IPS-18c (cell line): ENCODE measurements at regions not wholly inside any gene's neighbourhood (a gene's known extent, or its start where the extent isn't known, plus 50 kb on each side); places are given as distances from the start of the nearest gene placed in this dataset.
A peak's percentile ranks its signal among the peaks of the same experiment; 100 is the strongest.

ENCODE experiments used
- H3K4me3 ChIP-seq: 2 replicates; pipeline ENCODE4 v1.7.0; 2013; ENCODE audit warnings: low read depth, mild to moderate bottlenecking, low read length, moderate library complexity; ENCODE audit not compliant: insufficient read depth
- H3K9me3 ChIP-seq: one replicate; pipeline ENCODE4 v1.6.1; 2013; ENCODE audit warnings: mild to moderate bottlenecking, low read length, moderate library complexity; ENCODE audit not compliant: control insufficient read depth, insufficient read depth

GRCh38 chr5:143870362-143870761 lies 58.4 kb downstream of the HMHB1 start:
- H3K4me3 ChIP-seq = no peak overlapping the region
- no peaks in the 10 kb centered on the region for H3K9me3 ChIP-seq

DNA sequence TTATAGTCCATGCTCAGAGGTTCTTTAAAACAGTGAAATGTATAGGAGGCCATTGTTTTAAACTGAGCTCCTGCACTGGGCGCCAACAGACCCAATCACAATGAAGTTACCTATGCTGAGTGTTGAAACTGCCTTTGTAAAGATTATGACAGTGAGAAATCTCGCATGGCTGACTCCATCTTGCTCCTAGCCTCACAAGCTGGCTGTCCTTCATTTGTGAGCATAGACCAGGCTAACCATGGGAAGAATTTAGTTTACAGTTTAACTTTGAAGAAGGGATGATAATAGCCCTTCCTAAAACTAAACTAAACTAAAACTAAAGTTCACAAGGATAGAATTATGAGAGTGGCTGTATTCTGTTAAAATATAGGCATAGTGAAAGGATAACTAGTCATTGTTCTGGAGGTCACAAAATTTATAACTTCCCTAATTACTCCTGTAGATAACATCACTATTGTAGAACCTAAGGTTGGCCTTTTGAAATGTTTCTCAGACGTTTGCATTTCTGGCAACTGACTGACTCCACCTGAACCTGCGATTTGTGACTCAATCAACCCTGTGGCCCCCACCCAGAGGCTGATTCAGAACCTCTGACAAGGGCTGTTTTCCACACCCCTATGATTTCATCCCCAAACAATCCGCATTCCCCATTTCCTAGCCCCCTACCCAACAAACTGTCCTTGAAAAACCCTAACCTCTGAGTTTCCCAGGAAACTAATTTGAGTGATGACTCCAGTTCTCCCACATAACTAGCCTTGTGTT lies 59.1 kb downstream of the HMHB1 start:
- Histone ChIP-seq H3K4me3 (peak overlapping the region; percentile 10; the same call in 1 of the 2 replicates), H3K9me3 (no peaks in the 10 kb centered on the region)

- Histone ChIP-seq H3K4me3 (peak overlapping the region; percentile 10; the same call in 1 of the 2 replicates), H3K9me3 (no peaks in the 10 kb centered on the region)
Measured at GRCh38 chr5:143871672-143872071, 59.7 kb downstream of the HMHB1 start.

- Histone ChIP-seq H3K9me3 (no peaks in the 10 kb centered on the region), H3K4me3 (no peak overlapping the region)
Measured at GRCh38 chr5:143874312-143874711, 62.4 kb downstream of the HMHB1 start.

GRCh38 chr5:143877196-143877595 lies 65.2 kb downstream of the HMHB1 start:
- Histone ChIP-seq H3K4me3 (no peak overlapping the region), H3K9me3 (peaks cover 2% of the 10 kb centered on the region)

GRCh38 chr5:143878430-143878829 lies 66.5 kb downstream of the HMHB1 start:
- peaks cover 2% of the 10 kb centered on the region for H3K9me3 ChIP-seq
- H3K4me3 ChIP-seq = no peak overlapping the region

GRCh38 chr5:143879646-143880045 lies 67.7 kb downstream of the HMHB1 start:
- H3K4me3 ChIP-seq = no peak overlapping the region
- H3K9me3 ChIP-seq = peaks cover 2% of the 10 kb centered on the region

- peaks cover 2% of the 10 kb centered on the region for H3K9me3 ChIP-seq
- no peak overlapping the region for H3K4me3 ChIP-seq
Measured at GRCh38 chr5:143880178-143880577, 68.2 kb downstream of the HMHB1 start.

GRCh38 chr5:143882520-143882919 lies 70.6 kb downstream of the HMHB1 start:
- Histone ChIP-seq H3K4me3 (no peak overlapping the region), H3K9me3 (peaks cover 2% of the 10 kb centered on the region)

DNA sequence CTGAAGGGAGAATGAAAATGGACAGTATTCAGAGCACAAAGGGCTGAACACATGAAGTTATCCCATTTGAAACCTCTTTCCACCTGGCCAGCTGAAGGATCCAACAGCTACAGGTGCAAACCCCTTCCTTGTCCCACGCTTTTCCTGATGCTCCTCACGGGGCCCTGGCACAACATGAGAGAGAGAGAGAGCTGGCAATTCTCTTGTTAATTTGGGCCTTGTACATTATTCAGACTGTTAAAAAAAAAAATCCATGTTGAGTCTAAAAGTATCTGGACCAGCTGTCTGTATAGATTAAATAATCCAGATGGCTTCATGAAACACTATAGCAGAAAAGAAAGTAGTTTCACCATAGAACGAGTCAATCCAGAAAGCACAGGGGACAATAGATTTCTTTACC lies 74.1 kb downstream of the HMHB1 start:
- Histone ChIP-seq H3K4me3 (no peak overlapping the region), H3K9me3 (peaks cover 2% of the 10 kb centered on the region)

DNA sequence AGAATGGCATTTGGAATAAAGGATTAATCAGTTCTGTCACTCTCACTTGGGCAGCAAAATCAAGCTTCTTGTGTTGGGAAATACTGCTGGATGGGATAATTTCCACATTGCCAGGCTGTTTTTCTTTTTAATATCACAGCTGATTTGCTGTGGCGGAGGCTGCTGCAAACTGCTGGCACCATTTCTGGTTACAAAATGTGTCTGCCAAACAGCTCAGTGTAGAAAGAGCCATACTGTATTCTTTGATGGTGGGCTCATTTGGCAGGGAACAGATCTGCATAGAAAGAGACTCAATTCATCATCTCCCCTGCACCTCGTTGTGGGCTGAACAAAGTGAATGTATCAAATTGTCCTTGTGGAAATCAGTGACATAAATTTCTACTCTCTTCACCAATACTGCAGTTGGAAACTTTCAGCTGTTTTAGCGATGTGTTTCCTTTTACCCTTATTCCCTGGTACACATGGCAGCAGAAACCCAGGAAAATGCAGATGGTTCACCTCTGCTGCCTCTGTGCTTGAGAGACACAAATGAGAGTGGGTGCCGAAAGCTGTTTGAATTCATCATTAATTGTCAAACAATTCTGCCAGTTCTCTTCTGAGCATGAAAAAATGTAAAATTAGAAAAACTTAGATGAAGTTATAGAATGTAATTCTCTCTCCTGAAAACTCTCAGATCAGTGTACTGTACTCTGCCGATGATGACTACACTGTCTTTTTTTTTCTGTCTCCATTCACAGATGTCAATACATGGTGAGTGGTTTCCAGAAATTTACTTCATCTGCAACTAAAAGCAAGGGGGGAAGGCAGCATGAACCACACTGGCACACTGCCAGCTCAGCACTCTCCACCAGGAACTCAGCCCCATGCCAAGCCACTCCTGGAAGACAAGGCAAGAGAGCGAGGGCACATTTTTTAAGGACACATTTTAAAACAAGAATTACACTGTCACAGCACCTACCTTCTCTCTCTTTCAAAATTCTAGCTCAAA lies 75.0 kb downstream of the HMHB1 start:
- no peak overlapping the region for H3K4me3 ChIP-seq
- H3K9me3 ChIP-seq = peaks cover under 1% of the 10 kb centered on the region

- Histone ChIP-seq H3K4me3 (no peak overlapping the region), H3K9me3 (no peaks in the 10 kb centered on the region)
Measured at GRCh38 chr5:143887903-143888665, 76.1 kb downstream of the HMHB1 start.

DNA sequence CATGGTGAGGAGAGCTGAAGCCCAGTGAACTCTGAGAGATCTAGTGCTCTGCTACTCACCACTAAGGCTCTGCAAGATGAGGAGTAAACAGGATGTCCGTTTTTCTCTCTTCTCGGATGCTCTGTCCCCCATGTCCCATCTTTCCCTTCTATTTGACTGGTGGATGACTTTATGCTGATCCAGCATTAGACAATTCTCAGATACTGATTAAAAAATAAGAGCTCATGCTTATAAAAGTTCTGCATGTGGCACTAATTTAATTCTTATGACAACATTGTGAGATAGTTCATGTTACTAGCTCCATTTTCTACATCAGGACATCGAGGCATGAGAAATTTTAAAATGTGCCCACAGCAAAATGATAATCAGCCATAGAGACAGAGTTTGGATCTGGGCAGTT lies 77.0 kb downstream of the HMHB1 start:
- H3K9me3 ChIP-seq = no peaks in the 10 kb centered on the region
- no peak overlapping the region for H3K4me3 ChIP-seq

DNA sequence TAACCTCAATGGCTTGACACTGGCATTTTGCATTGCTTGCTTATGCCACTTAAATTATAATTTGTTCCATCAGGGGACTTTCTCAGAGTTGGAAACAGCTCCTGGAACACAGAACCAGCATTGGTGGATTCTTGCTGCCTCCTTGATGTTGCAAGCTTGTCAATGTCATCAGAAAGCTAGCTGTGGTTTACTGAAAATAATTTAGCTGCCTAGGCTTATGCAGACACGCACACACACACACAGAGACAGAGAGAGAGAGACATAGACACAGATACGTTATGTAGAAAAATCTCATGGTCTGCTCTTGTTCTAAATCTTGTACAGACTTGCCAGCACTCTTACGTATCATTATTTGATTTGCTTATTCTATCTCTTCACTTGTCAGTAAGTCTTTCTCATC lies 78.0 kb downstream of the HMHB1 start:
- Histone ChIP-seq H3K9me3 (no peaks in the 10 kb centered on the region), H3K4me3 (no peak overlapping the region)

DNA sequence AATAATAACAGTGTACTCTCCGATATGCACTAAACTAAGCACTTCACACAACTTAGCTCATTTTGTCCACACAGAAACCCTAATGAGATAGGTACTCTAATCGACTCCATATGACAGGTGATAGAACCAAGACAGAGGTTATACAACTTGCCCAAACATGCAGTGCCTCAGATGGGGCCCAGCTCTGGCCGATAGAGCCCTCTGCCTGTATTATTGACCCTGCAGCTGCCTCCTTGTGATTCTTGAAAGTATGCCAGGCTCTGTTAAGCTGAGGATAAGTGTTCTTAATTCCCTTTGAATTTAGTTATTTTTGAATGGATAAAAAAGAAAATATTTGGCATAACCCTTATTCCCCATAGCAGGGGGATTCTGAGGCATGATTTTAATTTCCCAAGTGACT lies 78.5 kb downstream of the HMHB1 start:
- Histone ChIP-seq H3K9me3 (no peaks in the 10 kb centered on the region), H3K4me3 (no peak overlapping the region)

DNA sequence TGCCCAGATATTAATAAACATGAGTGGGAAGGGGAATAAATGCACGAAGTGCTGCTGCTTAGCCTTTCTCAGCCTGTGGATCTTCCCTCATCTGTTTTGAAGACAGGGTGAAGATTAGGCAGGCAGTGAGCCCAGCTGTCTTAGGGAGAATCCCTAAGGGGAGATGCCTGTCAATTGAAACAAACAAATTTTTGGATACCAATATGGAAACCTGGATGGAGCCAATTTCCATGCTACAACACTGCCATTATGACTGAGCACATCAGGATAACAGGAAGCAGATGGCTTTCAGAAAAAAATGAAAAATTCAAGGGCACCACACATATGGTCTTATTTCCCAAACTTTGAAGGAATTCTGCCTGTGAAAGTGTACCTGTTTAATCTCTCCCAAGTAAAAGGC lies 80.3 kb downstream of the HMHB1 start:
- no peaks in the 10 kb centered on the region for H3K9me3 ChIP-seq
- no peak overlapping the region for H3K4me3 ChIP-seq

- Histone ChIP-seq H3K4me3 (no peak overlapping the region), H3K9me3 (no peaks in the 10 kb centered on the region)
Measured at GRCh38 chr5:143892908-143893307, 80.9 kb downstream of the HMHB1 start.
